GM12872 (cell line): ENCODE measurements at regions not wholly inside any gene's neighbourhood (a gene's known extent, or its start where the extent isn't known, plus 50 kb on each side); places are given as distances from the start of the nearest gene placed in this dataset.

Experiments used
- TF ChIP-seq, protein P1 (sequence below): IDR thresholded peaks from 3 replicates; pipeline ENCODE4 v1.5.1; 2011; ENCODE audit warnings: low read depth, mild to moderate bottlenecking, low read length, moderate library complexity; ENCODE audit not compliant: insufficient read depth

DNA sequence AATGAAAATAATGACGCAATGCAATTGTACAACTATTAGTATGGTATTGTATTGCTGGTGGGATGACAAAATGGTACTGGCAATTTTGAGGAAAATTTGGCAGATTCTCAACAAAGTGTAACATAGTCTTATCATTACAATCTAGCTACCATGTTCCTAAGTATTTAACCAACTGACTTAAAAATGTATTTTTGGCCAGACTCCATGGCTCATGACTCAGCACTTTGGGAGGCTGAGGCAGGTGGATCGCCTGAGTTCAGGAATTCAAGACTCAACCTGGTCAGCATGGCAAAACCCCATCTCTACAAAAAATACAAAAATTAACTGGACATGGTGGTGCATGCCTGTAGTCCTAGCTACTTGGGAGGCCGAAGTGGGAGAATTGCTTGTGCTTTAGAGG lies 1409.5 kb downstream of the AACS start:
- TF ChIP-seq, protein P1, sequence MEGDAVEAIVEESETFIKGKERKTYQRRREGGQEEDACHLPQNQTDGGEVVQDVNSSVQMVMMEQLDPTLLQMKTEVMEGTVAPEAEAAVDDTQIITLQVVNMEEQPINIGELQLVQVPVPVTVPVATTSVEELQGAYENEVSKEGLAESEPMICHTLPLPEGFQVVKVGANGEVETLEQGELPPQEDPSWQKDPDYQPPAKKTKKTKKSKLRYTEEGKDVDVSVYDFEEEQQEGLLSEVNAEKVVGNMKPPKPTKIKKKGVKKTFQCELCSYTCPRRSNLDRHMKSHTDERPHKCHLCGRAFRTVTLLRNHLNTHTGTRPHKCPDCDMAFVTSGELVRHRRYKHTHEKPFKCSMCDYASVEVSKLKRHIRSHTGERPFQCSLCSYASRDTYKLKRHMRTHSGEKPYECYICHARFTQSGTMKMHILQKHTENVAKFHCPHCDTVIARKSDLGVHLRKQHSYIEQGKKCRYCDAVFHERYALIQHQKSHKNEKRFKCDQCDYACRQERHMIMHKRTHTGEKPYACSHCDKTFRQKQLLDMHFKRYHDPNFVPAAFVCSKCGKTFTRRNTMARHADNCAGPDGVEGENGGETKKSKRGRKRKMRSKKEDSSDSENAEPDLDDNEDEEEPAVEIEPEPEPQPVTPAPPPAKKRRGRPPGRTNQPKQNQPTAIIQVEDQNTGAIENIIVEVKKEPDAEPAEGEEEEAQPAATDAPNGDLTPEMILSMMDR = no peak

DNA sequence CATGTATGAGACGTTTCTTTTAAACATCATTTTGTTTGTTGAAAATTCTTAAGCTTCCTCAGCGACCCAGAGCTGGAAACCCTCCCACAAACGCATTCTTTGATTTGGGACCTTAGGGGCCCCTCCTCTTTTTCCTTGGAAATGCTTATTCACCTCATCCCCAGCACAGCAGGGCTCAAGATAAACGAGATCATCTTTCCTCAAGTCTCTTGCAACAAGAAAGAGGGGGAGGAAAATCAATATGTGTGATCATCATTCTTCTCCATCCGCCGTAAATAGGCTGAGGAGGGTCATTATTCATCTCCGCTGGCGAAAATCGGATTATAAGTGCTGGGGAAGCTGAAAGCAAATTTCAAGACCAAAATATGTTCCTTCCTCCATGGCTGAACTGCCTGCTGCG lies 1415.2 kb downstream of the AACS start:
- TF ChIP-seq, protein P1 = no peak

DNA sequence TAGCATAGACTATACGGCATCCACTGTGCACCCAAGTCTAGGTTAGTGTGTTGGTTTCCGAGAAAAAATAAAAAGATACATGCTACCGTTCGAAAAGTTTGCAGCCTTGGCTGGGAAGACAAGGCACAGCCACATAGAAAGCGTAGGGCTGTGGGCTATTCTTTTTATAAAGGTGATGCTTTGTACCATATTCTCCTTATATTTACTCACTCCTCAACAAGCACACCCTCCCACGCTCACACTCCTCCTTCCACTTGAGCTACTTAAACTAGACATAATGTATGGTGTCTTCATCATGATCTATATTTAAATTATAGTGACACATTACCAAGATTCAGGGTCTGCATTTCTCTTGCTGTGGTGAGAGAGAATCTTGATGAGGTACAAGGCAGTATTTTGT lies 1416.5 kb downstream of the AACS start:
- TF ChIP-seq, protein P1 = no peak

DNA sequence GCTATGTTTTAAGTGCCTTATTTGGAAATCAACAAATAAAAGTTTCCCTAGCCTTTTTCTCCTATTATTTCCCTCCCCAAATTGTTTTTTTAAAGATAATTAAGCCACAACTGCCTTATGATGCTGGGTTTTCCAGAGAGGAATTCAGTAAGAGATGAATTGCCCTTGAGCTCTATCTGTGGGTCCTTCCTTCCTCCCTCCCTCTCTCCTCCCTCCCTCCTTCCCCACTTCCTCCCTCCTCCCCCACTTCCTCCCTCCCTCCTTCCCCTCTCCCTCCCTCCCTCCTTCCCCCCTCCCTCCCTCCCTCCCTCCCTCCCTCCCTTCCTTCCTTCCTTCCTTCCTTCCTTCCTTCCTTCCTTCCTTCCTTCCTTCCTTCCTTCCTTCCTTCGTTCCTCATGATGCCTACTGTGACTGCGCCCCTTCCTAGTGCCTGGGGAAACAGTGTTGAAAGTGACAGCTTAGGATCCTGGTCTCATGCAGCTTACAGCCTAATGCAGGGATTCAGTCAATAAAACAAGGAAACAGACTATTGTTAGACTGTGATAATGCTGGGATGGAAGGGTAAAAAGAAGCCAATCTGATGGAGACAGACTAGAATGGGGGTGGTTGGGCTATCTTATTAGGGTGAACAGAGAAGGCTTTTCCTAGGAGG lies 1417.1 kb downstream of the AACS start:
- TF ChIP-seq, protein P1 = no peak

DNA sequence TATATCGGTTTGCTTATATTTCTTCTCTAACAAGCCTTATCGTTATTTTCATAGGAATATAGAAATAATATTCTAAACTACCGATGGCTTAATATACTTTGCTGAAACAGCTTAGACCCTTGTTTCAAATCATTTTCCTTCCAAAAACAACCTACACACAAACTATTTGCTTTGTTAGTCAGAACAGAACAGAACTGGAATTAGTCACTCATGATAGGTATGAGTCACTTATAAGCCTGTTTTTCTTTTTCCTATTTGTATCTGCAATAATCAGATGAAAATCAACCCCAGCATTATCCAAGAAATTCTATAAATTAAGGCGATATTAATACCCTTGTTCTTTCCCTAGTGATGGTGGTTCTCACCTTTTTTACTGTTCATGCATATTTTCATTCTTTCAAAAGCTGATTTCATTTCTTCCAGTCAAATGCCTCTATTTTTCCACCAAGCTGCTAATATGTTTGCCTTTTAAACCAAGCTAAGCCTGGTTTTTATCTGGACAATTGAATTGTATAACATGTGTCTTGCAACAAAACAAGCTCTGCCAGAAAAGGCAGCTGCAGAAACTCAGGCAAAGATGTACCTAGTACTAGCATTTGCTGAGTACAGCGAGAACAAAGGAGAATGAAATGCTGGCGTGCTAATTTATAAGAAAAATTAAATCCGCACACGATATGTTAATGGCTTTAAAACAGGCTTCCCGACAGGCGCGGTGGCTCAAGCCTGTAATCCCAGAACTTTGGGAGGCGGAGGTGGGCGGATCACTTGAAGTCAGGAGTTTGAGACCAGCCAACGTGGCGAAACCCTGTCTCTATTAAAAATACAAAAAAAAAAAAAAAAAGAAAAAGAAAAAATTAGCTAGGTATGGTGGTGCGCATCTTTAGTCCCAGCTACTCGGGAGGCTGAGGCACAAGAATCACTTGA lies 1418.2 kb downstream of the AACS start:
- TF ChIP-seq, protein P1 = no peak

DNA sequence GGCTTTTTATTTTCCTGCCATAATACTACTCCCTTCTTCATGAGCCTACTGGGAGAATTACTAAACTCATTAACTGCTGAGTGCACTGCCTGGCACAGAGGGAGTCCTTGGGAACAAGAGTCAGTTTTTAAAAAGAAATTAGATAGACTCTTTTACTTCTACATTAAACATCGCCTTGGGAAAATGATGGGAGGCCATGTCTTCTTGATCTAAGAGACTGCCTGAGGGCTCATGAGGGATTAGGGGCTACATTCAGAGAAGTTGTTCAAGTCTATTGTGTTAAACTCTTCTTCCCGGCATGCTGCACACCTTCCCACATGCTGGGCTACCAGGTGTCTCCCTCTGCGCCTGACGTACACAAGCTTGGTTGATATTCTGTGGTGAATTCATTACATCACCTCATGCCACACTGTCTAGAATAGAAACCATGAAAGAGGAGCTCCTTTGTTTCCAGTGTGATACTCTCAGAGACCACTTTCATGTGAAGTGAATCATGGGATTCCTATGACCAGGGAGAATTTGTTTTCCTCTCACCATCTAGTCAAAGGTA lies 1422.3 kb downstream of the AACS start:
- TF ChIP-seq, protein P1 = no peak

DNA sequence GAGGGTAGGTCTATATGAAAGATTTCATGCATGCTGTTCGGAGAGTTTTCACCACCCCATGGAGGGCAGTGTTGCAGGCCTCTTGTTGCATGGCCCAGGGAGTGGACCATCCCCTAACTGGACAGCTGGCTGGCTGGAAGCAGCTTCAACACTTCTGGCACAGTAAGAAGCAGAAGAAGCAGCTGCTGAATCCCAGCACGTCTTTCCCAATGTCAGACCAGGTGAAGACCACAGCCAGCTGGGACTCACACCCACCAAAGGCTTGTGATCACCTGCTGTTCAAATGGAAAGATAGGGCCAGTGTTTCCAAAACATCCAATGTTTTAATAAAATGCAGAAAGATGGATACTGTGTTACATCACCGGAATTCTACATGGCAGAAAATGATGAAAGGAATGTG lies 1423.6 kb downstream of the AACS start:
- TF ChIP-seq, protein P1 = no peak
